ENCODE measurements at regions not wholly inside any gene's neighbourhood (a gene's known extent, or its start where the extent isn't known, plus 50 kb on each side); places are given as distances from the start of the nearest gene placed in this dataset.

DNA sequence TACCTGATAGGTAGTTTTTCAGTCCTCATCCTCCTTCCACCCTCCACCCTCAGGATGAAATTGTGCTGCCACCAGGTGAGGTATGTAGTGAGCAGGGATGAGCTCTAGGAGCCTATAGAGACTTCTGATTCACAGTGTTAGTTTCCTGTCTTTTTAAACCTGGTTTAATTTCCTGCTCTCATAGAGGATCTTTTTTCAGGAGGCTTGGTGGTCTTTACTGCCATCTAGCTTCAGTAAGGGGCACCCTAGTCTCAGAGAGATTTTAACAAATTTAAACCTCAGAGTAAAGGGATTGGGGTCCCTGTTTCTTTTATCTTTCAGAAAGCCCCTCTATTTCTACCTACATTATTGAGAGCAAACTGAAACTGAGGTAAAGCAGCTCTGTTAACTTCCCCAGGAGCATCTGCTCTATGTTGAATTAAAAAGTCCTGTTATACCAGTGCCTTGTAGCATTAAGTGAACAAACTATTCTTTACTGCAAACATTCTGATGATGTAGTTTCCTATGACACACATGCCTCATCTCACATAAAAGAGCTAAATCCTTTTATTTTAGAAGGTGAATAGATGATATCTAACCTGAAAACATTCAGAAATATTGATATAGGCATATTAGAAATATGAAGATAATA is 172.2 kb upstream of the DDHD1 start:
- Histone ChIP-seq H3K4me2 (ENCODE audit: insufficient read depth, insufficient read length, low read length) (no peak overlapping the region), H2AFZ (ENCODE audit: low read length) (no peak overlapping the region), H3K27me3 (ENCODE audit: insufficient read depth, low read length) (no peaks in the 10 kb centered on the region), H2BK15ac (ENCODE audit: low read depth, low read length) (no peak overlapping the region), H2AK5ac (ENCODE audit: insufficient read length, low read length) (no peak overlapping the region), H3K14ac (ENCODE audit: insufficient read depth, low read length) (no peak overlapping the region), H3K23me2 (ENCODE audit: insufficient read length, low read depth, low read length, poor library complexity, severe bottlenecking) (no peaks in the 10 kb centered on the region), H2BK5ac (ENCODE audit: insufficient read length, low read length) (no peak overlapping the region), H3K27ac (ENCODE audit: insufficient read length, low read depth, low read length) (no peak overlapping the region), H4K5ac (ENCODE audit: insufficient read length, low read depth, low read length) (no peak overlapping the region), H3K18ac (ENCODE audit: insufficient read length, low read depth, low read length) (no peak overlapping the region), H3K4ac (ENCODE audit: low read depth, low read length) (no peak overlapping the region), H4K20me1 (ENCODE audit: control insufficient read depth, insufficient read depth, insufficient read length) (no peaks in the 10 kb centered on the region), H4K91ac (ENCODE audit: insufficient read length, low read depth, low read length) (no peak overlapping the region), H2BK120ac (ENCODE audit: low read depth, low read length, poor library complexity, severe bottlenecking) (no peak overlapping the region), H3K56ac (ENCODE audit: insufficient read length, low read depth, low read length) (no peak overlapping the region), H3K9ac (ENCODE audit: extremely low read depth, insufficient read length, low read length) (no peak overlapping the region), H3K79me2 (ENCODE audit: insufficient read depth, low read length) (no peaks in the 10 kb centered on the region), H2BK20ac (ENCODE audit: low read depth, low read length, poor library complexity, severe bottlenecking) (no peak overlapping the region), H4K8ac (replicated peaks; ENCODE audit: insufficient read length, low read depth, low read length) (no peak overlapping the region), H3K23ac (ENCODE audit: insufficient read length, low read depth, low read length) (no peak overlapping the region), H3T11ph (ENCODE audit: low read length) (no peak overlapping the region), H2BK12ac (ENCODE audit: insufficient read length, low read depth, low read length) (no peak overlapping the region), H3K4me1 (ENCODE audit: insufficient read depth, low read length) (peaks cover 6% of the 10 kb centered on the region; the same call in 1 of the 2 replicates), H3K79me1 (ENCODE audit: insufficient read depth, low read depth, low read length, poor library complexity, severe bottlenecking) (no peaks in the 10 kb centered on the region), H3K9me3 (ENCODE audit: control insufficient read depth, low read depth, low read length) (no peaks in the 10 kb centered on the region)
- Mint-ChIP-seq H3K4me1 (peaks cover 20 to 24% of the 10 kb centered on the region in 2 experiments), H3K4me3 (no peak overlapping the region), H3K27ac (no peak overlapping the region), H3K27me3 (ENCODE audit: low read depth) (no peaks in the 10 kb centered on the region), H3K9me3 (peaks cover 7 to 8% of the 10 kb centered on the region in 2 experiments; a peak in 3 of 5 replicates), H3K36me3 (ENCODE audit: insufficient read depth in 1 of 3, low read depth in 3 of 3) (peaks cover 0 to 8% (median 7%) of the 10 kb centered on the region in 3 experiments; a peak in 5 of 7 replicates)
- no peak for DNase-seq
- TF ChIP-seq, protein P1, sequence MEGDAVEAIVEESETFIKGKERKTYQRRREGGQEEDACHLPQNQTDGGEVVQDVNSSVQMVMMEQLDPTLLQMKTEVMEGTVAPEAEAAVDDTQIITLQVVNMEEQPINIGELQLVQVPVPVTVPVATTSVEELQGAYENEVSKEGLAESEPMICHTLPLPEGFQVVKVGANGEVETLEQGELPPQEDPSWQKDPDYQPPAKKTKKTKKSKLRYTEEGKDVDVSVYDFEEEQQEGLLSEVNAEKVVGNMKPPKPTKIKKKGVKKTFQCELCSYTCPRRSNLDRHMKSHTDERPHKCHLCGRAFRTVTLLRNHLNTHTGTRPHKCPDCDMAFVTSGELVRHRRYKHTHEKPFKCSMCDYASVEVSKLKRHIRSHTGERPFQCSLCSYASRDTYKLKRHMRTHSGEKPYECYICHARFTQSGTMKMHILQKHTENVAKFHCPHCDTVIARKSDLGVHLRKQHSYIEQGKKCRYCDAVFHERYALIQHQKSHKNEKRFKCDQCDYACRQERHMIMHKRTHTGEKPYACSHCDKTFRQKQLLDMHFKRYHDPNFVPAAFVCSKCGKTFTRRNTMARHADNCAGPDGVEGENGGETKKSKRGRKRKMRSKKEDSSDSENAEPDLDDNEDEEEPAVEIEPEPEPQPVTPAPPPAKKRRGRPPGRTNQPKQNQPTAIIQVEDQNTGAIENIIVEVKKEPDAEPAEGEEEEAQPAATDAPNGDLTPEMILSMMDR (conservative IDR thresholded peaks at IDR 0.05) = peak; percentile 64
